Activated CD4-positive, alpha-beta T cell treated with anti-CD3 and anti-CD28 coated beads for 24 hours (primary cell): ENCODE measurements at regions not wholly inside any gene's neighbourhood (a gene's known extent, or its start where the extent isn't known, plus 50 kb on each side); places are given as distances from the start of the nearest gene placed in this dataset.

ENCODE experiments used
- DNase-seq, 2 donors: peaks; one replicate each; pipeline ENCODE4 v3.0.0-alpha.2; 2020; ENCODE audit warnings: low read depth in 2 of 2

- DNase-seq: no peak
These were observed 403.6 kb upstream of the ANXA10 start for GRCh38 chr4:167688660-167689142.

GRCh38 chr4:167702391-167702790 lies 389.9 kb upstream of the ANXA10 start:
- DNase-seq: no peak

GRCh38 chr4:167711517-167711916 lies 380.8 kb upstream of the ANXA10 start:
- DNase-seq: no peak

- DNase-seq: no peak
These were observed 378.6 kb upstream of the ANXA10 start for GRCh38 chr4:167713756-167714155.

- DNase-seq: no peak
These were observed 377.2 kb upstream of the ANXA10 start for GRCh38 chr4:167715176-167715575.

GRCh38 chr4:167717495-167717894 lies 374.8 kb upstream of the ANXA10 start:
- no peak for DNase-seq

- no peak for DNase-seq
These were observed 370.5 kb upstream of the ANXA10 start for GRCh38 chr4:167721617-167722486.

- no peak for DNase-seq
These were observed 369.9 kb upstream of the ANXA10 start for GRCh38 chr4:167722487-167722808.

GRCh38 chr4:167724941-167725340 lies 367.4 kb upstream of the ANXA10 start:
- DNase-seq: no peak

- DNase-seq: no peak
These were observed 361.6 kb upstream of the ANXA10 start for GRCh38 chr4:167730769-167731168.

- DNase-seq: no peak
These were observed 347.2 kb upstream of the ANXA10 start for GRCh38 chr4:167745024-167745687.

- no peak for DNase-seq
These were observed 325.1 kb upstream of the ANXA10 start for GRCh38 chr4:167767281-167767680.

- DNase-seq: no peak
These were observed 317.7 kb upstream of the ANXA10 start for GRCh38 chr4:167774646-167775045.

- DNase-seq: no peak
These were observed 317.0 kb upstream of the ANXA10 start for GRCh38 chr4:167775375-167775774.

GRCh38 chr4:167779280-167779679 lies 313.1 kb upstream of the ANXA10 start:
- no peak for DNase-seq

- no peak for DNase-seq
These were observed 312.5 kb upstream of the ANXA10 start for GRCh38 chr4:167779864-167780263.

- no peak for DNase-seq
These were observed 307.5 kb upstream of the ANXA10 start for GRCh38 chr4:167784826-167785225.

- no peak for DNase-seq
These were observed 306.8 kb upstream of the ANXA10 start for GRCh38 chr4:167785523-167785922.

- no peak for DNase-seq
These were observed 305.8 kb upstream of the ANXA10 start for GRCh38 chr4:167786504-167786903.

- no peak for DNase-seq
These were observed 305.1 kb upstream of the ANXA10 start for GRCh38 chr4:167787231-167787630.

- no peak for DNase-seq
These were observed 289.7 kb upstream of the ANXA10 start for GRCh38 chr4:167802463-167803212.

- no peak for DNase-seq
These were observed 280.4 kb upstream of the ANXA10 start for GRCh38 chr4:167811958-167812357.
